Testis (tissue), 2 donors: ENCODE measurements at regions not wholly inside any gene's neighbourhood (a gene's known extent, or its start where the extent isn't known, plus 50 kb on each side); places are given as distances from the start of the nearest gene placed in this dataset.

ENCODE experiments used
- POLR2A ChIP-seq: fragments of 450-650 bp; IDR thresholded peaks from one replicate; pipeline ENCODE4 v1.6.1; 2017; ENCODE audit warnings: antibody characterized with exemption, mild to moderate bottlenecking, moderate library complexity
- TF ChIP-seq, protein P1 (sequence below), 3 experiments: fragments of 450-650 bp in 2 of 3; fragments of 200-600 bp in 1 of 3; sonication (generic) in 1 of 3; IDR thresholded peaks; one replicate each; pipeline ENCODE4 v1.5.1; 2016 to 2019; ENCODE audit warnings: antibody characterized with exemption in 3 of 3, mild to moderate bottlenecking in 2 of 3, moderate library complexity in 1 of 3

DNA sequence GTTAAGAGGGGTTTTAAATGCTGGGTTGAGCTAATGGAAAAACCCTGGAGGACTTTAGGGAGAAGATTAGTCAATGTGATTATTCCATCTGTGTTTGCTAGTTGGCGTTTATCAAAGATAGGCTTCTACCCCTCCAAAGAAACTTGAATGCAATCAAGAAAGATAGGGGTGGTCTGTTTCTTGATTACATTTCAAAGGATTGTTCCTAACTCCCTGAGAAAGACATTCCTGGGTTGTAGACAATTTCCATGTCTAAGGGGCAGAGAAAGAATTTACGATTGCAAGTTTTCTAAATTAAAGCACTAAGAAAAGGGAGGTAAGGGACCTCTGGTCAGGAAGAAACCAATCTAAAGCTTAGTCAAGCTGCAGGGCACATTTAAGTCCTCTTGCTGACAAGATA lies 2268.7 kb downstream of the LRRC4C start:
- TF ChIP-seq, protein P1, sequence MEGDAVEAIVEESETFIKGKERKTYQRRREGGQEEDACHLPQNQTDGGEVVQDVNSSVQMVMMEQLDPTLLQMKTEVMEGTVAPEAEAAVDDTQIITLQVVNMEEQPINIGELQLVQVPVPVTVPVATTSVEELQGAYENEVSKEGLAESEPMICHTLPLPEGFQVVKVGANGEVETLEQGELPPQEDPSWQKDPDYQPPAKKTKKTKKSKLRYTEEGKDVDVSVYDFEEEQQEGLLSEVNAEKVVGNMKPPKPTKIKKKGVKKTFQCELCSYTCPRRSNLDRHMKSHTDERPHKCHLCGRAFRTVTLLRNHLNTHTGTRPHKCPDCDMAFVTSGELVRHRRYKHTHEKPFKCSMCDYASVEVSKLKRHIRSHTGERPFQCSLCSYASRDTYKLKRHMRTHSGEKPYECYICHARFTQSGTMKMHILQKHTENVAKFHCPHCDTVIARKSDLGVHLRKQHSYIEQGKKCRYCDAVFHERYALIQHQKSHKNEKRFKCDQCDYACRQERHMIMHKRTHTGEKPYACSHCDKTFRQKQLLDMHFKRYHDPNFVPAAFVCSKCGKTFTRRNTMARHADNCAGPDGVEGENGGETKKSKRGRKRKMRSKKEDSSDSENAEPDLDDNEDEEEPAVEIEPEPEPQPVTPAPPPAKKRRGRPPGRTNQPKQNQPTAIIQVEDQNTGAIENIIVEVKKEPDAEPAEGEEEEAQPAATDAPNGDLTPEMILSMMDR (IDR thresholded peaks at IDR 0.05): no peak
- no peak for TF ChIP-seq POLR2A
